HepG2 (cell line): ENCODE measurements at regions not wholly inside any gene's neighbourhood (a gene's known extent, or its start where the extent isn't known, plus 50 kb on each side); places are given as distances from the start of the nearest gene placed in this dataset.

Experiments
- ARNT ChIP-seq: fragments of 450-650 bp; IDR thresholded peaks from 2 replicates; pipeline ENCODE4 v1.6.1; 2017
- GLI4 ChIP-seq: sonication (generic); formaldehyde crosslinking; IDR thresholded peaks from 2 replicates; pipeline ENCODE4 v1.5.1; 2020; ENCODE audit warnings: missing genetic modification reagents, mild to moderate bottlenecking, moderate library complexity, borderline replicate concordance
- HES4 ChIP-seq: sonication (generic); formaldehyde crosslinking; IDR thresholded peaks from 2 replicates; pipeline ENCODE4 v1.9.0; 2021; ENCODE audit warnings: mild to moderate bottlenecking, missing genetic modification reagents, borderline replicate concordance
- HINFP ChIP-seq: sonication (generic); formaldehyde crosslinking; IDR thresholded peaks from 2 replicates; pipeline ENCODE4 v1.4.0; 2020; ENCODE audit warnings: low read depth, mild to moderate bottlenecking, missing genetic modification reagents
- HOMEZ ChIP-seq: IDR thresholded peaks from 2 replicates; pipeline ENCODE4 v1.6.1; 2016; ENCODE audit warnings: low read depth
- MLX ChIP-seq: IDR thresholded peaks from 2 replicates; pipeline ENCODE4 v1.6.1; 2016
- POGK ChIP-seq: sonication (generic); formaldehyde crosslinking; conservative IDR thresholded peaks from 2 replicates; pipeline ENCODE4 v1.8.0; 2022; ENCODE audit warnings: mild to moderate bottlenecking, moderate library complexity, missing genetic modification reagents
- POLR2AphosphoS5 ChIP-seq: IDR thresholded peaks from 2 replicates; pipeline ENCODE4 v1.6.1; 2012; ENCODE audit warnings: low read depth, low read length
- RARA ChIP-seq: IDR thresholded peaks from 2 replicates; pipeline ENCODE4 v1.6.1; 2016; ENCODE audit warnings: missing genetic modification reagents, missing compliant biosample characterization
- ZFY ChIP-seq: sonication (generic); formaldehyde crosslinking; IDR thresholded peaks from 2 replicates; pipeline ENCODE4 v1.4.0; 2020; ENCODE audit warnings: missing genetic modification reagents
- ZHX2 ChIP-seq, 2 experiments: sonication (generic) in 1 of 2; formaldehyde crosslinking in 1 of 2; IDR thresholded peaks; 2 replicates each; pipeline versions ENCODE4 v1.6.1 to v1.9.0; 2014 to 2022; ENCODE audit warnings: antibody characterized with exemption in 1 of 2, borderline replicate concordance in 1 of 2, inconsistent platforms in 1 of 2, low read depth in 1 of 2, missing genetic modification reagents in 1 of 2
- ZNF24 ChIP-seq: fragments of 450-650 bp; IDR thresholded peaks from 2 replicates; pipeline ENCODE4 v1.6.1; 2017; ENCODE audit warnings: antibody characterized with exemption, mild to moderate bottlenecking
- ZNF512B ChIP-seq: sonication (generic); formaldehyde crosslinking; IDR thresholded peaks from 2 replicates; pipeline ENCODE4 v1.5.1; 2020; ENCODE audit warnings: missing genetic modification reagents, mild to moderate bottlenecking, borderline replicate concordance
- ZNF598 ChIP-seq: sonication (generic); formaldehyde crosslinking; IDR thresholded peaks from 2 replicates; pipeline ENCODE4 v1.5.1; 2020; ENCODE audit warnings: mild to moderate bottlenecking, missing genetic modification reagents, borderline replicate concordance
- ZNF746 ChIP-seq: sonication (generic); formaldehyde crosslinking; IDR thresholded peaks from 2 replicates; pipeline ENCODE4 v1.8.0; 2022; ENCODE audit warnings: mild to moderate bottlenecking, missing genetic modification reagents
- ZNF850 ChIP-seq: sonication (generic); formaldehyde crosslinking; conservative IDR thresholded peaks from 2 replicates; pipeline ENCODE4 v1.9.0; 2021; ENCODE audit warnings: mild to moderate bottlenecking, missing genetic modification reagents

- TF ChIP-seq ZNF512B, result no peak; the same call in 1 of the 2 replicates
- TF ChIP-seq HINFP (CRISPR knock-in tag), result no peak
- TF ChIP-seq ARNT, result no peak
- 0 out of 2 replicates have a peak, but pooled peaks have one; percentile 39 for TF ChIP-seq ZHX2 (IDR thresholded peaks at IDR 0.05; ENCODE audit: low read depth)
- no peak for TF ChIP-seq ZHX2 (CRISPR knock-in tag; IDR thresholded peaks at IDR 0.05; ENCODE audit: borderline replicate concordance)
- TF ChIP-seq POGK (CRISPR knock-in tag), result no peak; the same call in 1 of the 2 replicates
- TF ChIP-seq MLX (CRISPR knock-in tag), result peak; percentile 89
- TF ChIP-seq ZNF746 (CRISPR knock-in tag), result no peak
- TF ChIP-seq RARA (CRISPR knock-in tag), result peak; percentile 97
- TF ChIP-seq GLI4 (CRISPR knock-in tag), result no peak
- no peak for TF ChIP-seq ZNF850 (CRISPR knock-in tag)
- TF ChIP-seq ZNF24, result no peak
- TF ChIP-seq ZNF598 (CRISPR knock-in tag), result no peak
- no peak for TF ChIP-seq HES4 (CRISPR knock-in tag)
- no peak for TF ChIP-seq POLR2AphosphoS5
- no peak for TF ChIP-seq ZFY (CRISPR knock-in tag)
- TF ChIP-seq HOMEZ, result peak; percentile 100
These were observed 88.0 kb upstream of the SOX4 start (continued) for GRCh38 chr6:21505574-21505990.
